ENCODE measurements at regions not wholly inside any gene's neighbourhood (a gene's known extent, or its start where the extent isn't known, plus 50 kb on each side); places are given as distances from the start of the nearest gene placed in this dataset.

- TF ChIP-seq CTCF (IDR thresholded peaks at IDR 0.05) (no peak), POLR2A (IDR thresholded peaks at IDR 0.05) (no peak), EP300 (IDR thresholded peaks at IDR 0.05) (no peak)
Measured at GRCh38 chr5:124007675-124008398, 495.9 kb downstream of the CSNK1G3 start.
